HG03025 (cell line): ENCODE measurements at regions not wholly inside any gene's neighbourhood (a gene's known extent, or its start where the extent isn't known, plus 50 kb on each side); places are given as distances from the start of the nearest gene placed in this dataset.
A peak's percentile ranks its signal among the peaks of the same experiment; 100 is the strongest.
"Not testable (repeated sequence)": the region's sequence is repeated elsewhere in the genome, so short reads cannot be mapped to it uniquely, and the experiment has no call there.

ENCODE experiments used
- ATAC-seq: cut with Tn5 transposase; IDR thresholded peaks from one replicate; pipeline ENCODE4 v1.9.1; 2021; ENCODE audit warnings: mild to moderate bottlenecking, moderate library complexity; ENCODE audit not compliant: unreplicated experiment, low FRiP score

DNA sequence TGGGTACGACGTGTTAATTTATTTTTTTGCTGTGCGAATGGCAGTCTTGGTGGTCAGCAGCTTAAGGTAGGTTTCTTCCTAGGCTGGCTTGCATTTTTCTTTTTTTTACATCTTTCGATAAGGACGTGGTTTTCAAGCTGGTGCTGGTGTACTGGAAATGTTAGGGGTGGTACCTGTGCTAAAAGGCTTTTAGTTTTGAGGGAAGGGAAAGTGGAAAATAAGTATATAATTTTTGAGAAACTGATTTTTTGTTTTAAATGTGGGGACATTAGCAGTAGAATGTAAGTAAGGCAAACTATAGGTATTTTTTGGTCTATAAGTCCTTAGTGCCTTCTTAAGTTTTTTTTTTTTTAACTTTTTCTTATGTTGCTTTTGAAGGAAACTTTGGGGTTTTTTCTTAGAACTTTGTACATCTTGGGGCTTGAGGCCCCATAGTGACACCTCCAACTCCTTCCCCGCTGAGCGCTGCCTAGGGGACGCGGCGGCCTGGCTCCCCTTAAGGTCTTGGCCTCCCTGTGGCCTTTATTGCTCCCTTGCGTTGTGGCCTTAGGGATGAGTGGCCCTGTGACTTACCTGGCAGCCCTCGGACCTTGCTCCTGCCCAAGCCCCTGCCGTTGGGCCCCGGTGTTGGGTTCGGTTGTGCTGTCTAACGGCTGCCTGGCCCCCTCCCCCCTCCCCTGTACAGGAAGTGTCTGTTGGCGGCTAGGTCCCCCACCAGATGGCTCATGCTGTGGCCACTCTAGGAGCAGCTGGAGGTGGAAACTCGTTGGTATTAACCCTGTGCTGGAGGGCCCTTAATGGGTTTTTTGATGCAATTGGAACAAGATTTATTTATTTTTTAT, 88.0 kb upstream of the RPRML start:
- peak; percentile 71 for ATAC-seq

DNA sequence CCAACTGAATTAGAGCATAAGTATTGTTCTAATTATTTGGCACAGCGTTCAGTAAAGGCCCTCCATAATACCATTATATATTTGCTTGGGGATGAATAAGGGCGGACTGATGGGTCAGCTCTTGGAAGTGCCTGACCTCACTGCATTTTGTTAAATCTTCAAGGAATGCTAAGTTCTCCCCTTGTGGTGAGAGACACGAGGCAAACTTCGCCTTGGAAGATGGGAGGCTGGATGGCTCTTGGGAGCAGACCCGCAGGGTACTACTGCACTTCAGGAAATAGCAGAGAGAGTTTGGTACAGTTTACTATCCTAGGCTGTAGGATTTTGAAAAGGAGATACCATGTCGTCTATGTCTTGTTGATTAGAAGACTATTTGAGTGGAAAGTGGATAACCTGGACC, 87.0 kb upstream of the RPRML start:
- ATAC-seq: no peak

DNA sequence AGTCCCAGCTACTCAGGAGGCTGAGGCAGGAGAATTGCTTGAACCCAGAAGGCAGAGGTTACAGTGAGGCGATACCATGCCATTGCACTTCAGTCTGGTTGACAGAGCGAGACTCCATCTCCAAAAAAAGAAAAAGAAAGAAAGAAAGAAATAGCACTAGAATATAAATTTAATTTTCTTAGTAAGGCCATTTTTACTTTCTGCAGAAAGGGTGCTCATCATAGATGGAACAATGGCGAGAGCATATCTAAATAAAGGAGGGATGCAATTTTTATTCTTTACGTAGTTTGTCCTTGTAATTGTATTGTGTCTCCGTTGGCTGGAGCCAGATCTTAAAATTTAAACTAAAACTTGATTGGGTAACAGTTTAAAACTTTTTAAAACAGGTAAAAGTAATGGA, 85.6 kb upstream of the RPRML start:
- ATAC-seq: no peak

DNA sequence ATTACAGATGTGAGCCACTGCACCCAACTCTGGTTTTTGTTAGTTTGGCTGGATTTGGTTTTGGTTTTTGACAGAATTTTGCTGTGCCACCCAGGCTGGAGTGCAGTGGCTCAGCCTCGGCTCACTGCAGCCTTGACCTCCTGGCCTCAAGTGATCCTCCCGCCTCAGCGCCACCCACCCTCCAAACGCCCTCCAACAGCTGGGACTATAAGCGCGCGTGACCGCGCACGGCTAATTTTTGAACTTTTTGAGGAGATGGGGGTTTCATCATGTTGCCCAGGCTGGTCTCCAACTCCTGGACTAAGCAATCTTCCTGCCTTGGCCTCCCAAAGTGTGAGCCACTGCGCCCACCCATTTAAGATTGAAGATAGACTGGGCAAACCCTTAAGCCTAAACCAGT, 84.4 kb upstream of the RPRML start:
- ATAC-seq: no peak

DNA sequence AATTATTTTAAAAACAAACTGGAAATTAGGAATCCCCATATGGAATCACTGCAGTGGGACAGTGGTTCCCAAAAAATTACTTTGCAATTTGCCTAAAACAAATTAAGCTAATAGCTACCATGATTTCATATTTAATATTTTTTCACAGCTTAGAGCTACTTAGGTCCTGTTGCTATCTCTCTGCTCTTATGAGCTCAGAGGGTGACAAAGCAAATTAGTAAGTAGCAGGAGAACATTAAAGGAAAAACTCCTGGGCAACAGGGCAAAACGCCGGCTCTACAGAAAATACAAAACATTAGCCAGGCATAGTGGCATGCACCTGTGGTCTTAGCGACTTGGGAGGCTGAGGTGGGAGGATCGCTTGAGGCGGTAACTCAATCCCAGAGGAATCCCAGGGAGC, 83.8 kb upstream of the RPRML start:
- ATAC-seq: not testable (repeated sequence)

DNA sequence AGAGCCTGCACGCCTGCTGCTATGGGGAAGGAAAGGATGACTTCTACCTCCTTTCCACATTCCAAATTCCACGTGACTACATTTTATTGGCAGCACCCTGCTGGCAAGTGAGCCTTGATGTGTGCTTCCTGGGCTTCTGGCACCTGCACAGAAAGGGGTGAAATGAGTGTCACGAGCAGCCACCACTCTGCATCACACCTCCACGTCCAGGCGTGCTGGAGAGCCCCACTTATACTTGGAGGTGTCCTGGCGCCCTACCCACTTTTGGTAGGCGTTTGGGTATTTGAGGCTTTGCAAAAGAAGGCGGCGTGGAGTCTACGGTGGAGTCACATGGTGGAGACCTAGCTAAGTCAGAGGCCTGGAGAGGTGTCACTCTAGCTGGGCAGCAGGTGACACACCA, 81.0 kb upstream of the RPRML start:
- ATAC-seq: not testable (repeated sequence)

DNA sequence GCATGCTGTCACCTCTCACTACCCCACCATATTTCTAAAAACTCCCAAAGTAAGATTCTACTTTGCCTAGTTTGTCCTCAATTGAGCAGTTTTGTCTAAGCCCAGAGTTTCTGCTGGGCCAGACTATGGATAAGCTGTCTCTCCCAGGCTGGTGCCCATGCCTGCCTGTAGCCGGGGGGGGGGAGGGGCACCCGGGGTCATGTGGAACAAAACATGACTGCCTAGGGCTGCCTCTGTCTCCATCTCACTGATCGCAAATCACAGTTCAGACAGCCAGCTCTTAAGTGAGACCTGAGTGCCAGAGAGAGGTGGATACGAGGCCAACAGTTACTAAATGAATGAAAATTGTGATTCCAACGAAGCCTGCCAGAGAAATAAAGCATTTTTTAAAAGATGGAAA, 78.8 kb upstream of the RPRML start:
- ATAC-seq: no peak

DNA sequence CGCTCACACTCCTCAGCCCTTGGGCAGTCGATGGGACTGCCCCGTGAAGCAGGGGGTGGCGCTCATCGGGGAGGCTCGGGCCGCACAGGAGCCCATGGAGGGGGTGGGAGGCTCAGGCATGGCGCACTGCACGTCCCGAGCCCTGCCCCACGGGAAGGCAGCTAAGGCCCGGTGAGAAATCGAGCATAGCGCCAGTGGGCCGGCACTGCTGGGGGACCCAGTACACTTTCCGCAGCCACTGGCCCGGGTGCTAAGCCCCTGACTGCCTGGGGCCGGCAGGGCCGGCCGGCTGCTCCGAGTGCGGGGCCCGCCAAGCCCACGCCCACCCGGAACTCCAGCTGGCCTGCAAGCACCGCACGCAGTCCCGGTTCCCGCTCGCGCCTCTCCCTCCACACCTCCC, 78.2 kb upstream of the RPRML start:
- ATAC-seq: not testable (repeated sequence)

DNA sequence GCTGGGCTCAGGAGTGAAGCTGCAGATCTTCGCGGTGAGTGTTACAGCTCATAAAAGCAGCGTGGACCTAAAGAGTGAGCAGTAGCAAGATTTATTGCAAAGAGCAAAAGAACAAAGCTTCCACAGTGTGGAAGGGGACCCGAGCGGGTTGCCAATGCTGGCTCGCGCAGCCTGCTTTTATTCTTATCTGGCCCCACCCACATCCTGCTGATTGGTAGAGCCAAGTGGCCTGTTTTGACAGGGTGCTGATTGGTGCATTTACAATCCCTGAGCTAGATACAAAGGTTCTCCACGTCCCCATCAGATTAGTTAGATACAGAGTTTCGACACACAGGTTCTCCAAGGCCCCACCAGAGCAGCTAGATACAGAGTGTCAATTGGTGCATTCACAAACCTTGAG, 77.6 kb upstream of the RPRML start:
- ATAC-seq: not testable (repeated sequence)
